Fibroblast of villous mesenchyme (primary cell): ENCODE measurements at regions not wholly inside any gene's neighbourhood (a gene's known extent, or its start where the extent isn't known, plus 50 kb on each side); places are given as distances from the start of the nearest gene placed in this dataset.
A peak's percentile ranks its signal among the peaks of the same experiment; 100 is the strongest.

Source experiments
- DNase-seq: peaks from one replicate; pipeline ENCODE4 v3.0.0-alpha.2; 2010; ENCODE audit warnings: low read depth
- H3K4me3 ChIP-seq: 2 replicates; pipeline ENCODE4 v1.5.1; 2011; ENCODE audit warnings: low read depth, mild to moderate bottlenecking, low read length
- TF ChIP-seq, protein P1 (sequence below): IDR thresholded peaks from 2 replicates; pipeline ENCODE4 v1.5.1; 2012; ENCODE audit warnings: low read depth, mild to moderate bottlenecking, low read length; ENCODE audit not compliant: insufficient read depth

DNA sequence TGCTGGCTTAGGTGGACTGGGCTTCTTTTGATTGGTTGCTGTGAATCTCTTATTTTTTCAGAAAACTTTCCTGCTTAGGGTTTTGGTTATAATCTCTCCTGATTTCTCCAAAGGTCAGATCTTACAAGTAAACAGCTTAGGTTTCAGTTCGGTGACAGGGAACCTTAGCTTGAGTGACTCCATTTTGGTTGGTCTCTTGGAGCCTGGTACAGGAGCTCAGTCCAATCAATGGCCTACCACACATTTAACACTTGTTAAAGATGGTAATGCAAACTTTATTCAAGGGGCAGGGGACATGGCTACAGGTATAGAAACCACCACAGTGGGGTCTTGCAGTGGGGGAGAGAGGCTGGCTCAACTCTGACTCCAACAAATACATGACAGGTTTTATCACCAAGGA is 180.9 kb upstream of the THBS1 start:
- H3K4me3 ChIP-seq = no peak overlapping the region
- TF ChIP-seq, protein P1, sequence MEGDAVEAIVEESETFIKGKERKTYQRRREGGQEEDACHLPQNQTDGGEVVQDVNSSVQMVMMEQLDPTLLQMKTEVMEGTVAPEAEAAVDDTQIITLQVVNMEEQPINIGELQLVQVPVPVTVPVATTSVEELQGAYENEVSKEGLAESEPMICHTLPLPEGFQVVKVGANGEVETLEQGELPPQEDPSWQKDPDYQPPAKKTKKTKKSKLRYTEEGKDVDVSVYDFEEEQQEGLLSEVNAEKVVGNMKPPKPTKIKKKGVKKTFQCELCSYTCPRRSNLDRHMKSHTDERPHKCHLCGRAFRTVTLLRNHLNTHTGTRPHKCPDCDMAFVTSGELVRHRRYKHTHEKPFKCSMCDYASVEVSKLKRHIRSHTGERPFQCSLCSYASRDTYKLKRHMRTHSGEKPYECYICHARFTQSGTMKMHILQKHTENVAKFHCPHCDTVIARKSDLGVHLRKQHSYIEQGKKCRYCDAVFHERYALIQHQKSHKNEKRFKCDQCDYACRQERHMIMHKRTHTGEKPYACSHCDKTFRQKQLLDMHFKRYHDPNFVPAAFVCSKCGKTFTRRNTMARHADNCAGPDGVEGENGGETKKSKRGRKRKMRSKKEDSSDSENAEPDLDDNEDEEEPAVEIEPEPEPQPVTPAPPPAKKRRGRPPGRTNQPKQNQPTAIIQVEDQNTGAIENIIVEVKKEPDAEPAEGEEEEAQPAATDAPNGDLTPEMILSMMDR = no peak
- no peak for DNase-seq

DNA sequence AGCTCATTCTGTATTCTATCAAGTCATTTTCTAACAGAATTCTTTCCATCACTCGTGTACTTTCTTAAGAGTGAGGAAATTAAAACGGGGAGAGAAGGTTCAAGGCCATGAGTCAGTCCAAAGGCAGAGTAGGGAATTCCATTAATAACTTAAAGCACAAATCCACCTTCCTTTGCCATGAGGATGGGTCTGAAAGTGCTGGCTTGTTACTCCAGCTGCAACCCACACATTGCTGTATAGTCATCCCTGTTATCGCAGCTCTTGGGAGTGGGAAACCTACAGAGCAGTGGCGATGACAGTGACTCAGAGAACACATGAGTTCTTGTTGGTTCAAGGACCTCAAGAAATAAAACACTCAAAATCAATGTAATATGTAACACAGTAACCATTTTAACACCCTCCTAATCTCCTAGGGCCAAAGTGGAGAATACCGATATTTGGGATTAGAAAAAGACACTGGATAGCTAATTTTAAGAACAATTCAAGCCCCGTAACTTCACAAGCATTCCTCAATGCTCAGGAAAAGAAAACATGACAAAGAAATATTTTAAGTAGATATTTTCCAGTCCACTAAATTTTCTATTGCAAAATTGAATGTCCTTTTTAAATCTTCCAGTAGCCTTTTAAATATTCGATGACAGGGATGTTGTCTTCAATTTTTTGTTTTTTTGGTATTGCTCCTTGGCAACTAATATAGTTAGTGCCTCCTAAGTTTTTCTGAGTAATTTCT is 179.9 kb upstream of the THBS1 start:
- H3K4me3 ChIP-seq = no peak overlapping the region
- DNase-seq = peak; percentile 69
- TF ChIP-seq, protein P1 = no peak

DNA sequence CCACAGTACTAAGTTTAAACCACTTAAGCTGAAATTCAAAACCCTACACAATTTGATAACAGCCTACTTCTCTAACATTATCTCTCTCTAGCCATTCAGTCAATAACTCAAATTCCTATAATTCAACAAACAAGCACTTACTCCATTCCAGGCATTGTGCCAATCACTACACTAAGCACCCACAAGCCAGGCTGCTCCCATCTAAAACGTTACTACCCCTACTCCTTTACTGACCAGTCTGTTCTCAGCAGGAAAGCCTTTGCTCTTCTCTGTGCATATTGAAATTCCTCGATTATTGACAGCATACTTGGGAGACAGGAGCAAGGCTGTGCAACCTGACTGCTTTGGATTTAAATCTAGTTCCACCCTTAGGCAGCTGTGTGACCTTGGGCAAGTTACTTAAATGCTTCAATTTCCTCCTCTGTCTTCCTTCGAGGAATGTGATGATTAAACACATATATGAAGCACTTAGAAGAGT is 177.2 kb upstream of the THBS1 start:
- TF ChIP-seq, protein P1 = no peak
- H3K4me3 ChIP-seq = no peak overlapping the region
- DNase-seq = peak; percentile 55

DNA sequence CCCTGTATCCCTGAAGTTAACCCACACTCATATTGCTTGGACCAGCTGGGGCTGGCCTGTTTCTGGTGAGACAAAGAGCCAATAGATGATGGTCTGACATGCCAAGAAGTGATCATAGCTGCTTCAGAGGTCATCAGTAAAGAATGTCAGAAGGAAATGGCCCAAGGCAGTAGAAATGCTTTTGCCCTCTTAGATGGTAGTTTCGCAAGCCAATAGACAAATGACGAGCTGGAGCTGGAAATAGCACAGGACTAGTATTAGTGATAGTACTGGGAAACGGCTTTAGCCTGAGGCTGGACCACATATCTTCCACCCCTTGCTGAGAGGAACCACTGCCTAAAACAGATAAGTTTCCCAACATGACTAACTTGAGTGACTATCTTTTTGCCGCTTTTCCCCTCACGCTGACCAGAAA is 176.1 kb upstream of the THBS1 start:
- TF ChIP-seq, protein P1 = no peak
- DNase-seq = peak; percentile 88
- H3K4me3 ChIP-seq = no peak overlapping the region

DNA sequence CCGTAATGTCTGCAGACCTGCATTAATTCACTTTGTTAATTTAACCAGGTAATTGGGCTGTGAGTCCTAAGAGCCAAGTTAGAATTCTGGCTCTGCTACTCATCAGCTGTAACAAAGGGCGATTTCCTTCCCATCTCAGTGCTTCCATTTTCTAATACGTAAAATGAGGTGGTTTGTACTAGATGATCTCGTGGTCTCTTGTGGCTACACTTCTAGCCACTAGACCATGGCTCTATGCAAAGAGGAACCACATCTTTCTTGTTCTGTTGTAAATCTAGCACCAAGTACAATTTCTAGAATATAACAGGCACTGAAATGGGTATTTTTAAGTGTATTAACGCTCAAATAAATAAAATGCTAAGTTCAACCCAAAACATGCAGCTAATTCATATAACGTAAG is 174.4 kb upstream of the THBS1 start:
- no peak for DNase-seq
- TF ChIP-seq, protein P1 = no peak
- H3K4me3 ChIP-seq = no peak overlapping the region

DNA sequence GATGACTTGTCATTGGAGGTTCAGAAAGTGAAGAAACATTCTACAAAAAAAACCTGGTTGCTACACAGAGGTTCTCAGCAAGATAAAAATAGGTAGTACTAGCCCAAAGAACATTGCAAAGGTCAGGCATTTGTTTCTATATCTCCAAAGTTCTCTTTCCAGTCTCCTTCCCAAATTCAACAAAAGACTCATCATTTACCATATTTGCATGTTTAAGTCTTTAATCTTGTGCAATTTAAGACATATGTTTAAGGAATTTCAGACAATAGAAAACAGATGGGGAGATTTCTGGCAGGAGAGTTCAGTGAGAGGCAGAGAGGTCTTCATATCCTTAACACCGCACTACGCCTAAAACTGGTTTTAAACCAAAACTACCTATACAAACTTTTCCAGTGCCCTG is 173.8 kb upstream of the THBS1 start:
- H3K4me3 ChIP-seq = no peak overlapping the region
- TF ChIP-seq, protein P1 = no peak
- DNase-seq = peak; percentile 48
